MM.1S (cell line): ENCODE measurements at regions not wholly inside any gene's neighbourhood (a gene's known extent, or its start where the extent isn't known, plus 50 kb on each side); places are given as distances from the start of the nearest gene placed in this dataset.

Experiments
- DNase-seq: peaks from one replicate; pipeline ENCODE4 v3.0.0-alpha.2; 2015
- H2AFZ ChIP-seq: fragments of 300-600 bp; sonication (generic); 2 replicates; pipeline ENCODE4 v1.6.0; 2016; ENCODE audit warnings: antibody characterized with exemption, low read length
- H3F3A ChIP-seq: fragments of 300-600 bp; sonication (generic); 2 replicates; pipeline ENCODE4 v1.6.1; 2016; ENCODE audit warnings: mild to moderate bottlenecking, antibody characterized with exemption, low read length, moderate library complexity, mixed read lengths; ENCODE audit not compliant: insufficient read depth
- H3K27ac ChIP-seq: fragments of 300-600 bp; sonication (generic); 2 replicates; pipeline ENCODE4 v1.5.1; 2016; ENCODE audit warnings: mild to moderate bottlenecking, low read length
- H3K27me3 ChIP-seq: fragments of 300-600 bp; sonication (generic); replicated peaks from 2 replicates; pipeline ENCODE4 v1.6.0; 2016; ENCODE audit warnings: low read length; ENCODE audit not compliant: insufficient read depth
- H3K36me3 ChIP-seq: fragments of 300-600 bp; sonication (generic); replicated peaks from 2 replicates; pipeline ENCODE4 v1.6.1; 2016; ENCODE audit warnings: mild to moderate bottlenecking, low read length, mixed read lengths; ENCODE audit not compliant: insufficient read depth
- H3K4me1 ChIP-seq: fragments of 300-600 bp; sonication (generic); 2 replicates; pipeline ENCODE4 v1.6.1; 2016; ENCODE audit warnings: low read length, mixed read lengths
- H3K4me2 ChIP-seq: fragments of 300-600 bp; sonication (generic); 2 replicates; pipeline ENCODE4 v1.6.0; 2016; ENCODE audit warnings: low read depth, low read length
- H3K4me3 ChIP-seq: fragments of 300-600 bp; sonication (generic); 2 replicates; pipeline ENCODE4 v1.5.1; 2016; ENCODE audit warnings: low read length, mixed read lengths
- H3K79me2 ChIP-seq: fragments of 300-600 bp; sonication (generic); 2 replicates; pipeline ENCODE4 v1.6.1; 2016; ENCODE audit warnings: mixed run types, low read length, mixed read lengths
- H3K9ac ChIP-seq: fragments of 300-600 bp; sonication (generic); 2 replicates; pipeline ENCODE4 v1.6.1; 2016; ENCODE audit warnings: low read length, mixed read lengths
- H3K9me2 ChIP-seq: fragments of 300-600 bp; sonication (generic); replicated peaks from 2 replicates; pipeline ENCODE4 v1.6.1; 2016; ENCODE audit warnings: mild to moderate bottlenecking, low read length, mixed read lengths; ENCODE audit not compliant: insufficient read depth
- H3K9me3 ChIP-seq: fragments of 300-600 bp; sonication (generic); replicated peaks from 2 replicates; pipeline ENCODE4 v1.6.1; 2016; ENCODE audit warnings: mild to moderate bottlenecking, low read length, mixed read lengths; ENCODE audit not compliant: insufficient read depth
- H4K20me1 ChIP-seq: fragments of 300-600 bp; sonication (generic); 2 replicates; pipeline ENCODE4 v1.6.1; 2016; ENCODE audit warnings: mild to moderate bottlenecking, low read length, moderate library complexity, mixed read lengths; ENCODE audit not compliant: insufficient read depth
- CTCF ChIP-seq: fragments of 300-600 bp; sonication (generic); IDR thresholded peaks from 2 replicates; pipeline ENCODE4 v1.5.1; 2016; ENCODE audit warnings: antibody characterized with exemption, low read length, mixed read lengths
- EZH2 ChIP-seq: fragments of 300-600 bp; sonication (generic); optimal IDR thresholded peaks from 2 replicates; pipeline ENCODE3; 2017; ENCODE audit warnings: low read depth, mild to moderate bottlenecking, antibody characterized with exemption, low read length, mixed read lengths
- EZH2phosphoT487 ChIP-seq: fragments of 300-600 bp; sonication (generic); IDR thresholded peaks from 2 replicates; pipeline ENCODE4 v1.6.1; 2018; ENCODE audit warnings: antibody characterized with exemption, low read length

GRCh38 chr13:109297628-109298027 lies 488.8 kb downstream of the IRS2 start:
- Histone ChIP-seq H3K27ac (no peak overlapping the region), H3K27me3 (no peaks in the 10 kb centered on the region), H3K4me1 (no peaks in the 10 kb centered on the region), H3K4me3 (no peak overlapping the region), H3K9me2 (no peaks in the 10 kb centered on the region), H3K9me3 (no peaks in the 10 kb centered on the region), H2AFZ (no peak overlapping the region), H3K36me3 (no peaks in the 10 kb centered on the region), H3K9ac (no peak overlapping the region), H3K79me2 (no peaks in the 10 kb centered on the region), H3F3A (no peaks in the 10 kb centered on the region), H3K4me2 (no peak overlapping the region), H4K20me1 (no peaks in the 10 kb centered on the region)
- TF ChIP-seq CTCF: no peak
- no peak for TF ChIP-seq EZH2phosphoT487
- no peak for TF ChIP-seq EZH2
- DNase-seq: no peak

- no peaks in the 10 kb centered on the region for H3F3A ChIP-seq
- H3K4me3 ChIP-seq: no peak overlapping the region
- no peaks in the 10 kb centered on the region for H3K9me2 ChIP-seq
- no peak overlapping the region for H3K27ac ChIP-seq
- no peaks in the 10 kb centered on the region for H4K20me1 ChIP-seq
- no peak overlapping the region for H2AFZ ChIP-seq
- no peak overlapping the region for H3K9ac ChIP-seq
- no peaks in the 10 kb centered on the region for H3K79me2 ChIP-seq
- H3K36me3 ChIP-seq: no peaks in the 10 kb centered on the region
- H3K4me1 ChIP-seq: no peaks in the 10 kb centered on the region
- no peak for DNase-seq
- TF ChIP-seq EZH2phosphoT487 (no peak), CTCF (no peak), EZH2 (no peak)
- H3K9me3 ChIP-seq: no peaks in the 10 kb centered on the region
- no peaks in the 10 kb centered on the region for H3K27me3 ChIP-seq
- H3K4me2 ChIP-seq: no peak overlapping the region
Measured at GRCh38 chr13:109293166-109293565, 493.2 kb downstream of the IRS2 start.

- no peak overlapping the region for H3K4me3 ChIP-seq
- H3K79me2 ChIP-seq: no peaks in the 10 kb centered on the region
- no peaks in the 10 kb centered on the region for H3F3A ChIP-seq
- H3K36me3 ChIP-seq: no peaks in the 10 kb centered on the region
- no peak overlapping the region for H3K4me2 ChIP-seq
- H4K20me1 ChIP-seq: no peaks in the 10 kb centered on the region
- H3K4me1 ChIP-seq: no peaks in the 10 kb centered on the region
- H3K9me3 ChIP-seq: no peaks in the 10 kb centered on the region
- no peak overlapping the region for H3K9ac ChIP-seq
- no peaks in the 10 kb centered on the region for H3K9me2 ChIP-seq
- H3K27me3 ChIP-seq: no peaks in the 10 kb centered on the region
- TF ChIP-seq EZH2phosphoT487: no peak
- no peak for TF ChIP-seq EZH2
- no peak for TF ChIP-seq CTCF
- DNase-seq: no peak
- no peak overlapping the region for H3K27ac ChIP-seq
- no peak overlapping the region for H2AFZ ChIP-seq
Measured at GRCh38 chr13:109288151-109288709, 498.2 kb downstream of the IRS2 start.
